NCI-H748 (cell line): ENCODE measurements at regions not wholly inside any gene's neighbourhood (a gene's known extent, or its start where the extent isn't known, plus 50 kb on each side); places are given as distances from the start of the nearest gene placed in this dataset.

Experiments
- DNase-seq: peaks from one replicate; lab custom pipeline; 2025; ENCODE audit not compliant: unreplicated experiment; lab: John Stamatoyannopoulos, UW

DNA sequence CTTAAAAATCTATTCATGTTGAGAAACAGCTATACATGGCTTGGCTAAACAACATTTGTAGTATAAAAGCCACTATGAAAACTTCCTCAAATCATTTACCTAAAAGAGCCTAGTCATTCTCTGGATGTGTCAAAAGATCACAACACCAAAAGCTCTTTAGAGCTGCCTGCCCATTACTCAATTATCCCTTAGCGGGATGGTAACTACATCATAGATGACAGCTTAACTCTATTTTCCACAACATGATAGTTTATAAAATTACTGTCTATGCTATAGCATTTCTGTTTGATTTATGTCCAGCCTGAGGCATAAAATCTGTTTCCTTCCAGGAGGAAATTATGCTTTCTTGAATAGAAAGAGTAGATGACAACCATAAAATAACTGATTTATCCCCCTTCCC lies 777.6 kb upstream of the HS3ST5 start:
- no peak for DNase-seq

DNA sequence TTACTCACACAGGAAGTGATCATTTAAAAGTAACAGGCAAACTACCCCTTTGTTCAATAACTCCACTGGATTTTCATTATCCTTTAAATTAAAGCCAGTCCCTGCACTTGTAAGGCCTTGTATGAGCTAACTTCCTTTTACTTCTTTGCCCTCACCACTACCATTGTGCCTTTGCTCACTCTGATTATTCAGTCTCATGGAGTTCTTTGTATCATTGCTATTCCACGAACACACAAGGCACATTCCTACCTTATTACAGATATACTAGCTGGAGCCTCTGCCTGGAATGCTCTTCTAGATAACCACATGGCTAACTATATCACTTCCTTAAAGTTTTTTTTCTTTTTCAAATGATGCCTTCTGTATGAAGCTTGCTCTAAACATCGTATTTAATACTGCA lies 748.6 kb upstream of the HS3ST5 start:
- DNase-seq: no peak

DNA sequence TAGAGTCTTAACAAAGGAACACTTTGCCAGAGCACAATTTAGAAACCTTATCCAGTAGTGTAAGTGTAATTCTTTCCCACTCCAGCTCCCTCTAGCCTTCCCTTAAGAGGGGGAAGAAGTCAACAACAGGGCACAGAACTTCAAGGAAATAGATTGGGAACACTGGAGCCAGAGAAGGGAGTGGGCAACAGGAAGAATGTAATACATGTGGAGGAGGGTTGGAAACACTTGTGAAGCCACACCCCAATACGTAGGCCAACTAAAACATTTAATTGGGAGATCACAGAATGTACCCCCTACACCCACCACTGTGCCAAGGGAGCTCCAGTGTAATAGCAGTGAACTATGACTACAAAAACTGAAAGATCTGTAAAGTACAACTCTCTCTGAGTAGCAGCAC lies 735.7 kb upstream of the HS3ST5 start:
- DNase-seq: no peak

DNA sequence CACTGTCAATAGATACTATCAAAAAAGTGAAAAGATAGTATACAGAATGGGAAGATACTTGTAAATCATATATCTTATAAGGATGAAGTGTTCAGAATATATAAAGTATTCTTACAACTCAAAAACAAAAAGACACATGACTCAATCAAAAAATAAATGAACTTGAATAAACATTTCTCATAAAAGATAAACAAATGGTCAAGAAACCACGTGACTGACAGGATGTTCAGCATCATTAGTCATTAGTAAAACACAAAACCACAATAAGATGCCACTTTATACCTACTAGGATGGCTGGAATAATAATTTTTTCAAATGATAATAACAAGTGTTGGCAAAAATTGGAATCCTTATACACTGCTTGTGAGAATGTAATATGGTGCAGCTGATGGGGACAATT lies 729.1 kb upstream of the HS3ST5 start:
- DNase-seq: no peak

DNA sequence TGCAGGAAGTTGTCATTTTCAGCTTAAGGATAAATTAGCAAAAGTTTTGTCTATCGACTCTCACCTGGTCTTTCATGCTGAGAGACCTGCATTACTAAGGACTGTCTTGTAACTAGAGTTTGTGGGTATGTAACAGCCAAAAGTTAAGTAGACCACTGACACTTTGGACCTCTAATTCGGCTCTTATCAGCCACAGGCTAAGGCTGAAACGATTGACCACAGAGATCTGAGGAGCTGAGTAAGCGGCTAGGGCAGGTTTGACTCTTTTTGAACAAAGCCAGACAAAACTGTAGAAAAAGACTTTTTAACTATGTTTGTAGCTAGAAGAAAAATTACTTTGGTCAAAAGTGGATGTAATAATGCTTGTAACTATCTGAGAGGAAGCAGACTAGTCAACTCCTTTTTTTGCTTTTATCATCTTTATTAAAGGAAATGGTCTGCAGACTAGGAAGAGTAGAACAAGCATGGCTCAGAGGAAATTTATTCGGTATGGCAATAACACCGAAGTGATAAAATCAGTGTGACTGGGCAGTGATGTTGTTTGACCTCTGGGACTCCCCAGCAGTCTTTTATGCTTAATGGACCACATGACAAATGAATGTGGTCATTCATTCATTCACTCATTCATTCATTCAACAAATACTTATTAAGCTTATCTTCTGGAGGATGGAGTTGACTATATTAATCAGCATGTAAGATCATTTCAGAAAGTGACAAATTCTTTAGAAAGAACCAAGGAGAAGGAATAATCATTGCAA lies 725.0 kb upstream of the HS3ST5 start:
- no peak for DNase-seq

DNA sequence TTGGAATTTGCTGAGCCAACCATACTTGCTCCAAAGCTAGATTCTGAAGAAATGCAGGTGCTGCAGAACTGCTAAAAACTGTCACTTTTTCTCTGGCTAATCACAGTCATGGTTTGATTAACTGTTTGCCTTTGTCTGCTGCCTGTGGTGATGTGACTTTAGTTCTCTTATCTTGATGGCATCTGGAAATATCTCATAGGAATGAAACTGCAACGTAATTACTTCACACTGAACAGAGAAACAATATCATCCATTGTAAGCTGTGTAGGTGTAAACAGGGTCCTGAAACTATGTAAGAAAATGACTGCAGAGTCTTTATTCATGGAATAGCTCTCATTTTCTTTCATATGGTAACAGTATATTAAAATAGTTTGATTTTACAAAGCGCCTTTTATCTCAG lies 721.9 kb upstream of the HS3ST5 start:
- DNase-seq: peak; percentile 20

DNA sequence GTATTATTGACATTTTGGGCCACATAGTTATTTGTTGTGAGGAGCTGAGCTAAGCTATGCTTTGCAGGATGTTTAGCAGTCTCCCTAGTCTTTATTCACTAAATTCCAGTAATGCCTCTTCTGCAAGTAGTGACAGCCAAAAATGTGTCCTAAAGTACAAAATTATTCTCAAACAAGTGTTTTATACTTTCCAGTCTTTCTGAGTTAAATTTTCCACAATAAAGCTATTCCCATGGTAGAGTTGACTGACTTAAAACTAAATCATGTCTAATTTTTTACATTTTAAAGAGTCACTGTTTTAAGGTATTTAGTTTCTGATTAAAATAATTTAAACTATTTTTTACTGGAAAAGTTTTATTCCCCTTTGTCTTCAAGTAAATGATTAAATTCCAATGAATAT lies 717.8 kb upstream of the HS3ST5 start:
- no peak for DNase-seq

DNA sequence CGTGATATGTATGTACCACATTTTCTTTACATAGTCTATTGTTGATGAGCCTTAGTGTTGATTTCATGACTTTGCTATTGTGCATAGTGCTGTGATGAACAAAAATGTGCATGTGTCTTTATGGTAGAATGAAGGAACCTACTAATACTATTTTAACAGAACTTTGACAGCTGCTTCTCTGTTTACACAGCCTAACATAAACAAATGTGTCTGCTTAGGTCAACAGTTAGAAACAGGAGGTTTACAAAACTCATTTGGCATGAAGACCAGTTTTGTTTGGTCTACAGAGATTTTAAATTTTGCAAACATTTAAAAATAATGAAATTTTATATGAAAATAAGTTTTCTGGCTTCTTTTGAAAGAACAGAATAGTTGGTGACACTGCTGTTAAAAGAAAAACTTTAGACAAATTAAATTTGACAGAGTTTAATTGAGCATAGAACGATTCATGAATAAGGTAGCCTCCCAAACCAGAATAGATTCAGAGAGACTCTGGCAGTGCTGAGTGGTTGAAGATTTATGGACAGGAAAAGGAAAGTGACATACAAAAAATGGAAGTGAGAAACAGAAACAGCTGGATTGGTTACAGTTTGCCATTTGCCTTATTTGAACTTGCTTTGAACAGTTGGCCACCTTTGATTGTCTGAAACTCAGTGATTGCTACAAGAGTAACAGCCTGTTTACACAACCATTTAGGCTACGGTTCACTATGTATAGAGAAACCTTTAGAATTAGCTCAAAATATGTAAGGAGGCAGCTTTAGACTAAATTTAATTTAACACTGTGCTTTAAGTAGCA lies 715.8 kb upstream of the HS3ST5 start:
- DNase-seq: peak; percentile 73

DNA sequence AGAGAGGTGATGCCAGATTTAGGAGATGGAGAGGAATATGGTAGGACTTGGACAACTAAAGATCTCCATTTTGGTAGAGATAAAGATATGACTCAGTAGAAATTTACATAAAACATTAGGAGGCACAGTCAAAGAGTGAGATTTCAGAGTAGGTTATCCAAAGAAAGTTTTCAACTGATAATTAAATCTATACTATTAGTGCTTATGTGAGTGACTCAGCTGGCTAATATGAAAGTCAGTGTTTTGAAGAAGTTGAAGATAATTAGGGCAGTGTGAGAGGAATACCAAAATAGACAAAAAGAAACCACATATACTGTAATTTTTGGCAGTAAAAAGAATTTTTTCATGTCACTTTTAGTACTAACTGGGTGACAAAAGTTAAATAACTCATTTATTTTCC lies 712.8 kb upstream of the HS3ST5 start:
- DNase-seq: no peak

DNA sequence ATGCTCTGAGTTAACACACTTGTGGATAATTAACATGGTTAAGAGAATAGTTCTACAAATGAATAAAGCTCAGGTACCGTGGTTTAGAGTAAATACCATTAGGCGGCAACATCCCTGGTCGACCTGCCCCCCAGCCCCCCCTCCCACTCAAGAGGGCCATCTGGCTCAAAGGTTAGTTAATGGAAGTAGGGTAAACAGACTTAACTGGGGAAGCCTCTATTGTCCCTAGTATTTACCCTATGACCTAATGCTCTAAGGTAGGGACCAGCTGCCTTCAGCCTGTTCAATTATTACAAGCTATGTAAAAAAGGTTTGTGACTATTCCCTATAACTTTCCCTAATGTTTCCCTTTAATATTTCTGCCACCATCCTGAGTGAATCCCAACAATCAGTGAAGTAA lies 711.4 kb upstream of the HS3ST5 start:
- peak; percentile 95 for DNase-seq

DNA sequence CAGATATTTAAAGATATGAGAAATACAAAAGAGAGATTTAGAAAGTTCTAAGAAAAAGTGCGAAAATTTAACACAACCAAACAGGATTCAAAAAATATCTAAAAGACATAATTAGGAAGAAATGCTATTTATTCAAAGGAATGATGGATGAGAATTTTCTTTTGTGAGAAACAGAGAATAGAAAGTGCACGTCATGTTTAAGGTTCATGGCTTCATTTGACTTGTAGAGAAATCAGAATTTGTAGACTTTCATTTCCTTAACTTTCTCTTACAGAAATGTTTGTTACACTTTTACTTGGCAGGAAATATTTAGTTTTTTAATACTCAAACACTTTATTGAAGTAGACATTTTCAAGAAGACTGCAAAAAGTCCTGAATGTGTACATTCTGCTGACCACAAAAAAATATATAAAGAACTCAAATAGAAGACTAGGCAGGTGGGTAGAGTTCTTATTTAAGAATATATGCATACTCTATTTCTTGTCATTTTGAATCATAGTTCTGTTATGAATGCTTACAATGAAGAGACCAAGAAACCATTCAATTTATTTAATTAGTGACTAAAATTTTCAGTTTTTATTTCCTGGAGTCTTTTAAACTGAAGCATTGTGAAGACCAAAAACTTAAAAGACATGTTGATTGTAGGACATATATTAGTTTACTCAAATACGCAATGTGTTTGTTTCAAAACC lies 710.5 kb upstream of the HS3ST5 start:
- no peak for DNase-seq

DNA sequence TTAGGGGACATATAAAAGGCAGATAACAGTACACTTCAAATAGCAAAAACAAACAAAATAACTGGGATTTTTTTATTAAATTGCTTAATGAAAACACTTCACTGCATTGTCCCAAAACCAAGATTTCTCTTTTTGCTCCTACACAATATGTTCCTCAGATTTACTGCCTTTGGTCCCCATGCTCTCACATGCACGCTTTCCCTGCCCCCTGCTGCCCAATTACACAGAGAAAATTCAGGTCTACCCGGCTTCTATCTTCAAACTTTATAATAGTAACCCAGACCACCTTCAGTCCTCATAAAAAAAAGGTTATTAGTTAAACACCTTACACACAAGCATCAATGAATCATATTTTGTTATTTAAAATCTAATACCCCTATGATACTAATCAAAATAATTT lies 673.8 kb upstream of the HS3ST5 start:
- DNase-seq: no peak

DNA sequence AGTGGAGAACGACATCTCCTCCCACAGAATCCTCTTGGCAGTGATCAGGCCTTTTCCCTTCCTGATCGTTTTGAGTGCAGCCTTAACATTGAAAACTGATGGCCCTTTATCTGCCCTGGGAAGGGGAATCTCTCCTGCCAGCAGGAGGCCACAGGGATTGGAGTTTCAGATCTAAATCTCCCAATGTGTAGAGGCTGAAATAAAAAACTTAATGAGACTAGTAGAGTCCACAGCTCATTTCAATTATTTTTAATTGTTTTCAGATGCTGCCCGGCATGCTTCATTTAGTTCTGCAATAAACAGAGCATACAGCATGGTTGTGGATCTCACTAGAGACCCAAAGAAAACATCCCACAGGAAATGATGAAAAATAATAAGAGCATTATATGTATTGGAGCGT lies 662.2 kb upstream of the HS3ST5 start:
- no peak for DNase-seq

DNA sequence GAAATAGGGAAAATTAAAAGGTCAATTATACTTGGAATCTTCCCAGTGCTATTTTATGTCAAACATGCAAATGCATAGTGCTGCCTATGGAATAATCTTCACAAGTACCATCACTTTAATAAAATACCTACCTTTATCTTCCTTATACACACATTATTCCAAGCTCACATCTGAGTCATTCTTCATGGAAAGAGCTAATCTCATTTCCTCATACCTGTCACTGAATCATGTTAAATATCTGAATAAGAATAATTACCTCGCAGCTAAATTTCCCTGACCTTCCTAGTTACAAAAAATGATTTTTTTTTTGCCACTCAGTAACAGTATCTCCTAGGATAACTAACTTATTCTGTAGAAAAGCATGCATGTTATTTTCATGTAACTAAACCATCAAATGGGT lies 661.4 kb upstream of the HS3ST5 start:
- no peak for DNase-seq

DNA sequence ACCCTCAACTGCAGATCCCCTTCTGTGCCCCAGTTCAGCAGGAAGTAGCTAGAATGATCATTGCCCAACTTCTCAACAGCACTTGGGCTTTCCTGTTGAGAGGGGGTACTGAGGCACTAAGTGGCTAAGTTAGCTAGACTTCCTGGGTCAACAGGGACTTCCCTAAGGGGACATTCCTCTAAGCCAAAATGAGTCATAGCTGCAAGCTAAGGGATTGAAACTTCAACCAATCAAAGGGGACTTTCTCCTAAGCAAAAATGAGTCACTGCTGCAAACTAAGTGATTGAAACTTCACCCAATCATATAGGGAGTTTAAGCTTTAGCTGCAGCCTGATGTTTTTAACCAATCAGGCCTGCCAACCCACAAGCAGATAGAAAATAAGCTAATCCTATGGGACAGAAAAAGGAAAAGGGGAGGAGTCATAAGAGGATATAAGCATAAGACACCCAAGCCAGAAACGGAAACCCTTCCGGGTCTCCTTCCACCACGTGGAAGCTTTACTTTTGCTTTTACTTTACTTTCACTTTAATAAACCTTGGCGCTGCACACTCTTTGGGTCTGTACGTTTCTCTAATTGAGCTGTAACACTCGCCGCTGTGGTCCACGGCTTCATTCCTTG lies 659.0 kb upstream of the HS3ST5 start:
- DNase-seq: no peak

DNA sequence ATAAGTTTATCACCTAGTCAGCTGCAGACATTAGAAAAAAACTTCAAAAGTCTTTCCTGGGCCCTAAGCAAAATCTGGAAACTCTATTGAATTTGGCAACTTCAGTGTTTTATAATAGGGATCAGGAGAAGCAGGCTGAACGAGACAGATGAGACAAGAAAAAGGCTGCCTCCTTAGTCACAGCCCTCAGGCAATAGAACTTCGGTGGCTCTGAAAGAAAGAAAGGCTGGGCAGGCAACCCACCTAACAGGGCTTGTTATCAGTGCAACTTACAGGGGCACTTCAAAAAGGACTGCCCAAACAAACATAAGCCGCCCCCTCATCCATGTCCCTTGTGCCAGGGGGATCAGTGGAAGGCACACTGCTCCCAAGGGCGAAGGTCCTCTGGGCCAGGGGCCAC lies 657.9 kb upstream of the HS3ST5 start:
- no peak for DNase-seq

DNA sequence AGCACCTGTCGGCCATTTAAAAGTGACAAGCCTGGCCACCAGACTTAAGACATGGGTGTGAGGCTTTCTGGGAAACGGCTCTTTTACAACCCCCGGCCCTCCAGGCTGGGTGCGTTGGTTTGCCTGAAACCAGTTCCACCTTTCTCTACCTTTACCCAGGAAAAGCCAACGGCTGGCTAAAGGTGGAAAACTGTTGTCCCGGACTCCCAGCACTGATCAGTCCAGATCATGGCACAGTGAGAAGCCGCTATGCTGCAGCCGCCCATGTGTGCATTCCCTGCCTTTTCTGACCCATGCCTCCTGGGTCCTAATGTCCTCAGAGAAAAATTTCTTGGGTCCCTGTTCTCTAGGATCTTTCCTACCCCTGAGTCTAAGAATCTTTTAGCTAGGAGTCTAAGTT lies 655.7 kb upstream of the HS3ST5 start:
- no peak for DNase-seq

DNA sequence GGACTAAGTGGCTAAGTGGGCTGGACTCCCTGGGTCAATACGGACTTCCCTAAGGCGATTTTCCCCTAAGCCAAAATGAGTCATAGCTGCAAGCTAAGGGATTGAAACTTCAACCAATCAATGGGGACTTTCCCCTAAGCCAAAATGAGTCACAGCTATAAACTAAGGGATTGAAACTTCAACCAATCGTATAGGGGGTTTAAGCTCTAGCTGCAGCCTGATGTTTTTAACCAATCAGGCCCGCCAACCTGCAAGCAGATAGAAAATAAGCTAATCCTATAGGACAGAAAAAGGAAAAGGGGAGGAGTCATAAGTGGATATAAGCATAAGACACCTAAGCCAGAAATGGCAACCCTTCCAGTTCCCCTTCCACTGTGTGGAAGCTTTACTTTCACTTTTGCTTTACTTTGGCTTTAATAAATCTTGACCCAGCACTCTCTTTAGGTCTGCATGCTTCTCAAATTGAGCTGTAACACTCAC lies 655.0 kb upstream of the HS3ST5 start:
- no peak for DNase-seq

DNA sequence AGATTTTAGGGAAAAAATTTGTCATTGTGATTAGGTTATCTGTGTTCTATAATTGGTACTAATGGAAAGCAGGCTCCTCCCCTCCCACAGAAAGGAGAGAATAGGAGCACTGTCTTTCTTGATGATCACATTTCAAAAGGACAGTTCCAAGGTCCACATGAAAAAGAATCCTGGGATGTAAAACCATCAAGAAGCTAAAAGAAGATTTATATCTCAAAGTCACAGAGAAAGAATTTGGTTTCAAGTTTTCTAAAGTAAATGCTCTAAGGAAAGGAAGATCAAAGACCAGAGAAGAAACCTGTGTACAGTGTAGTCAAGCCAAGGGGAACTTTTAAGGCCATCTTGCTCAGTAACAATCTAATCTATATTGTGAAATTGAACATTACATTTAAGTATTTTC lies 652.7 kb upstream of the HS3ST5 start:
- DNase-seq: no peak

DNA sequence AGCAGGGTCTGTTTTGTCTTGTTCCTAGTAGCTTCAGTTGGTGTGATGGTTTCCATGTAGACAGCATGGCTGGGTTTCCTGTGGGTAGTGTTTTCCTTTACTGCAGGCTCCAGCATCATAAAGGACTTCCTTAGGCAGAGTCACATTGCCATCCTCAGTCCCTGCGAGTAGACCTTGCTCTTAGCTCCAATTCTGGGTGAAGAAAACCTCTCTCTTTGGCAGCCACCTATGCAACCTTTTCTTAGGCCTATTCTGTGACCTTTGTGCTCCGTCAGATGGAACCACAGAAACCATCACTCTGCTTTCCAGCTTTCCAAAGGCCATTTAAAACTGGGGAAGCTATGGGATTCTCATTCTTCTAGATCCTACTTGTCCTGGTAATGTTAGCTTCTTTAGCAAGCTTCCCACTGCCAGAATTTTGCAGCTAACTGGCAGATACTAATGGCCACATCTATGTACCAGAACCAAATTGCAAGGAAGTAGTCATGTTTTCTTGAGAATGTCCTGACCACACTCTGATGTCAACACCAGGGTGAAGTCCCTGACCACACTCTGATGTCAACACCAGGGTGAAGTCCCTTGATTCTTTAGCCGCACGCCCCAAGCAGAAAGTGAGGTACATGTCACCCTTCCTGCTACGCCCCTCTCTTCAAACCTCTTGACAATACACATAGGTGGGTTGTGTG lies 646.6 kb upstream of the HS3ST5 start:
- DNase-seq: no peak

DNA sequence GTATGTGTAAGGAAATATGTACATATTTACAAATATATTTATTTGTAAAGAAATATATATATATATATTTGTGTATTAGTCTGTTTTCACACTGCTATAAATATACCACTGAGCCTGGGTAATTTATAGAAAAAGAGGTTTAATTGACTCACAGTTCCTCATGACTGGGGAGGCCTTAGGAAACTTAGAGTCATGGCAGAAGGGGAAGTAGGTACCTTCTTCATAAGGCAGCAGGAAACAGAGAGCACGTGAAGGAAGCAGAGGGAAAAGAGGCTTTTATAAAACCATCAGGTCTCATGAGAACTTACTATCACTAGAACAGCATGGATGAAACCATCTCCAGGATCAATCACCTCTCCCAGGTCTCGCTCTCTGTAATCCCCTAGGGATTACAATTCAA lies 644.5 kb upstream of the HS3ST5 start:
- DNase-seq: no peak
